ENCODE measurements at regions not wholly inside any gene's neighbourhood (a gene's known extent, or its start where the extent isn't known, plus 50 kb on each side); places are given as distances from the start of the nearest gene placed in this dataset.
"Not testable (repeated sequence)": the region's sequence is repeated elsewhere in the genome, so short reads cannot be mapped to it uniquely, and the experiment has no call there.

GRCh38 chr4:12144051-12144450 lies 715.4 kb upstream of the HS3ST1 start:
- DNase-seq = no peak

- no peak for DNase-seq
These were observed 712.2 kb upstream of the HS3ST1 start for GRCh38 chr4:12140864-12141263.

- no peak for DNase-seq
These were observed 710.6 kb upstream of the HS3ST1 start for GRCh38 chr4:12139296-12139695.

- DNase-seq = peak; percentile 48
These were observed 709.8 kb upstream of the HS3ST1 start for GRCh38 chr4:12138488-12138887.

- DNase-seq = no peak
These were observed 708.9 kb upstream of the HS3ST1 start for GRCh38 chr4:12137575-12137974.

GRCh38 chr4:12126474-12126873 lies 697.8 kb upstream of the HS3ST1 start:
- peak; percentile 96 for DNase-seq

- DNase-seq = no peak
These were observed 695.4 kb upstream of the HS3ST1 start for GRCh38 chr4:12124138-12124537.

GRCh38 chr4:12123707-12124106 lies 695.0 kb upstream of the HS3ST1 start:
- peak; percentile 91 for DNase-seq

- DNase-seq = peak; percentile 46
These were observed 693.6 kb upstream of the HS3ST1 start for GRCh38 chr4:12122316-12122715.

- no peak for DNase-seq
These were observed 692.3 kb upstream of the HS3ST1 start for GRCh38 chr4:12120968-12121367.

- peak; percentile 100 for DNase-seq
These were observed 690.0 kb upstream of the HS3ST1 start for GRCh38 chr4:12118651-12119213.

GRCh38 chr4:12116009-12116552 lies 687.4 kb upstream of the HS3ST1 start:
- DNase-seq = no peak

- peak; percentile 96 for DNase-seq
These were observed 681.9 kb upstream of the HS3ST1 start for GRCh38 chr4:12110627-12111026.

GRCh38 chr4:12109056-12109455 lies 680.4 kb upstream of the HS3ST1 start:
- not testable (repeated sequence) for DNase-seq

- DNase-seq = no peak
These were observed 676.8 kb upstream of the HS3ST1 start for GRCh38 chr4:12105519-12105918.

- not testable (repeated sequence) for DNase-seq
These were observed 661.2 kb upstream of the HS3ST1 start for GRCh38 chr4:12089920-12090319.

GRCh38 chr4:12084690-12085089 lies 656.0 kb upstream of the HS3ST1 start:
- DNase-seq = no peak

- DNase-seq = no peak
These were observed 642.6 kb upstream of the HS3ST1 start for GRCh38 chr4:12071316-12071715.

GRCh38 chr4:12053966-12054365 lies 625.3 kb upstream of the HS3ST1 start:
- DNase-seq = no peak

GRCh38 chr4:12053556-12053955 lies 624.9 kb upstream of the HS3ST1 start:
- no peak for DNase-seq

- no peak for DNase-seq
These were observed 621.7 kb upstream of the HS3ST1 start for GRCh38 chr4:12050357-12050756.

GRCh38 chr4:12042818-12043217 lies 614.1 kb upstream of the HS3ST1 start:
- DNase-seq = no peak

- peak; percentile 25 for DNase-seq
These were observed 613.1 kb upstream of the HS3ST1 start for GRCh38 chr4:12041828-12042227.

GRCh38 chr4:12036450-12036849 lies 607.8 kb upstream of the HS3ST1 start:
- DNase-seq = no peak

- no peak for DNase-seq
These were observed 599.6 kb upstream of the HS3ST1 start for GRCh38 chr4:12028258-12028657.
